Gastrocnemius medialis (tissue), 4 donors: ENCODE measurements at regions not wholly inside any gene's neighbourhood (a gene's known extent, or its start where the extent isn't known, plus 50 kb on each side); places are given as distances from the start of the nearest gene placed in this dataset.

ENCODE experiments used
- ATAC-seq, 2 donors: fragments of 150-250 bp; one replicate each; pipeline ENCODE4 v1.9.1; 2016
- DNase-seq, 2 donors: peaks; one replicate each; pipeline ENCODE4 v3.0.0-alpha.2; 2019
- H3K27ac ChIP-seq, 4 donors: fragments of 200-600 bp; sonication (generic); 1 replicate in 1 of 4; 2 replicates in 3 of 4; pipeline ENCODE4 v1.5.1; 2016 to 2018; ENCODE audit warnings: mild to moderate bottlenecking in 2 of 4, moderate library complexity in 1 of 4
- H3K27me3 ChIP-seq, 3 donors: fragments of 200-600 bp; sonication (generic) in 2 of 3; 1 replicate in 1 of 3; 2 replicates in 2 of 3; pipeline versions ENCODE4 v1.5.1 to v1.6.0; 2016 to 2019; ENCODE audit warnings: mild to moderate bottlenecking in 1 of 3, moderate library complexity in 1 of 3
- H3K36me3 ChIP-seq, 2 donors: fragments of 200-600 bp; sonication (generic) in 1 of 2; one replicate each; pipeline ENCODE4 v1.5.1; 2017 to 2018
- H3K4me1 ChIP-seq, 2 donors: fragments of 200-600 bp; sonication (generic) in 1 of 2; one replicate each; pipeline ENCODE4 v1.5.1; 2016 to 2017; ENCODE audit warnings: mild to moderate bottlenecking in 2 of 2
- H3K4me3 ChIP-seq, 4 donors: fragments of 200-600 bp; sonication (generic) in 3 of 4; 1 replicate in 1 of 4; 2 replicates in 3 of 4; pipeline ENCODE4 v1.5.1; 2016 to 2019; ENCODE audit warnings: mild to moderate bottlenecking in 2 of 4
- H3K9me3 ChIP-seq, 3 donors: fragments of 200-600 bp; sonication (generic) in 2 of 3; 1 replicate in 1 of 3; 2 replicates in 2 of 3; pipeline ENCODE4 v1.5.1; 2016 to 2019
- POLR2A ChIP-seq, 2 donors: fragments of 450-650 bp; IDR thresholded peaks; one replicate each; pipeline ENCODE4 v1.6.1; 2017; ENCODE audit warnings: antibody characterized with exemption in 2 of 2, mild to moderate bottlenecking in 2 of 2, moderate library complexity in 2 of 2
- in situ Hi-C, 4 donors: fragments of 200-750 bp; cut with MboI; loops; one replicate each; pipeline versions ENCODE4 v1.15.0 to v1.8.0; 2017; ENCODE audit warnings: low sequenced_read_pairs in 4 of 4
- intact Hi-C: fragments of 100-400 bp; cut with DNase I; formaldehyde crosslinking; loops from one replicate; pipeline ENCODE4 v1.15.1; 2023; ENCODE audit warnings: low total_unique reads
- TF ChIP-seq, protein P1 (sequence below), 5 experiments: fragments of 450-650 bp in 3 of 5; fragments of 200-600 bp in 2 of 5; sonication (generic) in 2 of 5; IDR thresholded peaks in 4 of 5; conservative IDR thresholded peaks in 1 of 5; 1 replicate in 4 of 5; 2 replicates in 1 of 5; pipeline ENCODE4 v1.5.1; 2016 to 2019; ENCODE audit warnings: antibody characterized with exemption in 5 of 5, mild to moderate bottlenecking in 3 of 5, moderate library complexity in 3 of 5

GRCh38 chr3:189576486-189576885 is 54.7 kb upstream of the TP63 start:
- Histone ChIP-seq H3K27me3 (no peaks in the 10 kb centered on the region), H3K4me3 (no peak overlapping the region), H3K4me1 (no peaks in the 10 kb centered on the region), H3K9me3 (no peaks in the 10 kb centered on the region), H3K27ac (no peak overlapping the region), H3K36me3 (no peaks in the 10 kb centered on the region)
- in situ Hi-C loops (no loop called here), intact Hi-C loops (no loop called here)
- ATAC-seq (no peak), DNase-seq (no peak)
- no peak for TF ChIP-seq POLR2A (IDR thresholded peaks at IDR 0.05)
- TF ChIP-seq, protein P1, sequence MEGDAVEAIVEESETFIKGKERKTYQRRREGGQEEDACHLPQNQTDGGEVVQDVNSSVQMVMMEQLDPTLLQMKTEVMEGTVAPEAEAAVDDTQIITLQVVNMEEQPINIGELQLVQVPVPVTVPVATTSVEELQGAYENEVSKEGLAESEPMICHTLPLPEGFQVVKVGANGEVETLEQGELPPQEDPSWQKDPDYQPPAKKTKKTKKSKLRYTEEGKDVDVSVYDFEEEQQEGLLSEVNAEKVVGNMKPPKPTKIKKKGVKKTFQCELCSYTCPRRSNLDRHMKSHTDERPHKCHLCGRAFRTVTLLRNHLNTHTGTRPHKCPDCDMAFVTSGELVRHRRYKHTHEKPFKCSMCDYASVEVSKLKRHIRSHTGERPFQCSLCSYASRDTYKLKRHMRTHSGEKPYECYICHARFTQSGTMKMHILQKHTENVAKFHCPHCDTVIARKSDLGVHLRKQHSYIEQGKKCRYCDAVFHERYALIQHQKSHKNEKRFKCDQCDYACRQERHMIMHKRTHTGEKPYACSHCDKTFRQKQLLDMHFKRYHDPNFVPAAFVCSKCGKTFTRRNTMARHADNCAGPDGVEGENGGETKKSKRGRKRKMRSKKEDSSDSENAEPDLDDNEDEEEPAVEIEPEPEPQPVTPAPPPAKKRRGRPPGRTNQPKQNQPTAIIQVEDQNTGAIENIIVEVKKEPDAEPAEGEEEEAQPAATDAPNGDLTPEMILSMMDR (IDR thresholded peaks at IDR 0.05 in 4 of 5, conservative IDR thresholded peaks at IDR 0.05 in 1 of 5) = no peak

- Histone ChIP-seq H3K27me3 (no peaks in the 10 kb centered on the region), H3K27ac (no peak overlapping the region), H3K9me3 (no peaks in the 10 kb centered on the region), H3K4me3 (no peak overlapping the region), H3K36me3 (no peaks in the 10 kb centered on the region), H3K4me1 (no peaks in the 10 kb centered on the region)
- TF ChIP-seq, protein P1 (IDR thresholded peaks at IDR 0.05 in 4 of 5, conservative IDR thresholded peaks at IDR 0.05 in 1 of 5) = no peak
- no peak for TF ChIP-seq POLR2A (IDR thresholded peaks at IDR 0.05)
- intact Hi-C loops = no loop called here
- in situ Hi-C loops = no loop called here
- DNase-seq (no peak), ATAC-seq (no peak)
Measured at GRCh38 chr3:189577050-189577951, 53.9 kb upstream of the TP63 start.

DNA sequence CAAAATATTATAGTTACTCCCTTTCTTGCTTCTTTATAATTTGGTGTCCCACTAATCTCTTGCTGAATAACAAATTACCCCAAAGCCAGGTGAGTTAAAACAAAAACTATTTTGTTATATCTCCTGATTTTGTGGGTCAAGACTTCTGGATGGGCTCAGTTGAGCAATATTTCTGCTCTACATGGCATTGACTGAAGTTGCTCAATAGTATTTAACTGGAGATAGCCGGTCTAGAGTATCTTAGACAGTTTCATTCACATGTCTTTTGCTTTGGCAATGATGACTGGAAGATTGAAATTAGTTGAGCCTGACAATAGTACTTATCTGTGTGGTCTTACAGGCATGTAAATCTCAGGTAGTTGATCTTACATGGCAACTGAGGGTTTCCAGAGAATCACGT is 51.0 kb upstream of the TP63 start:
- intact Hi-C loops = no loop called here
- H3K36me3 ChIP-seq = no peaks in the 10 kb centered on the region
- DNase-seq = no peak
- H3K27ac ChIP-seq = no peak overlapping the region
- no peak for TF ChIP-seq POLR2A (IDR thresholded peaks at IDR 0.05)
- TF ChIP-seq, protein P1 (IDR thresholded peaks at IDR 0.05 in 4 of 5, conservative IDR thresholded peaks at IDR 0.05 in 1 of 5) = no peak
- no peak for ATAC-seq
- no peaks in the 10 kb centered on the region for H3K27me3 ChIP-seq
- no peaks in the 10 kb centered on the region for H3K9me3 ChIP-seq
- no peaks in the 10 kb centered on the region for H3K4me1 ChIP-seq
- in situ Hi-C loops = no loop called here
- H3K4me3 ChIP-seq = no peak overlapping the region
